HCT116 (cell line): ENCODE measurements at regions not wholly inside any gene's neighbourhood (a gene's known extent, or its start where the extent isn't known, plus 50 kb on each side); places are given as distances from the start of the nearest gene placed in this dataset.

Experiments used
- ATAC-seq: fragments of 200-7000 bp; cut with Tn5 transposase; 2 replicates; pipeline ENCODE4 v1.9.1; 2020; ENCODE audit warnings: mild to moderate bottlenecking, moderate library complexity
- BruUV-seq: library from RNA; stranded (reverse); fragments of 400-500 nt; replicated peaks from 2 replicates; lab custom pipeline; 2021; lab: Mats Ljungman, UMichigan
- CTCF ChIA-PET: fragments of 300-600 bp; sonication (Branson Sonifier 250); formaldehyde crosslinking; loops from one replicate; lab custom pipeline; 2021; ENCODE audit warnings: antibody characterized with exemption; lab: Charles Lee
- POLR2A ChIA-PET: fragments of 300-600, 350-600 bp; sonication (Branson Sonifier 250); formaldehyde crosslinking; loops from one replicate; lab custom pipeline; 2021; ENCODE audit warnings: antibody characterized with exemption; lab: Charles Lee
- RAD21 ChIA-PET, 2 experiments: fragments of 300-600 bp; sonication (Branson Sonifier 250); formaldehyde crosslinking; loops; one replicate each; lab custom pipeline; 2023; ENCODE audit warnings: low total read pairs in 2 of 2; ENCODE audit not compliant: uncharacterized antibody in 2 of 2, unreplicated experiment in 2 of 2, low non-redundant PET in 1 of 2; lab: Charles Lee
- DNase-seq: peaks from one replicate; pipeline ENCODE4 v3.0.0-alpha.2; 2010; ENCODE audit warnings: low read depth, low spot score
- H2AFZ ChIP-seq: fragments of 200-600 bp; shearing (Covaris generic), sonication (generic); 2 replicates; pipeline ENCODE4 v1.6.1; 2017; ENCODE audit warnings: low read depth, mixed run types, mixed read lengths, antibody characterized with exemption, low read length; ENCODE audit not compliant: poor library complexity, severe bottlenecking
- H3K27ac ChIP-seq: 2 replicates; pipeline ENCODE4 v1.5.1; 2012; ENCODE audit warnings: low read depth, low read length
- H3K27me3 ChIP-seq: fragments of 200-600 bp; sonication (generic); 2 replicates; pipeline ENCODE4 v1.6.1; 2016; ENCODE audit warnings: mixed run types, low read length, mixed read lengths; ENCODE audit not compliant: insufficient read depth
- H3K36me3 ChIP-seq, 2 experiments: fragments of 200-500 bp in 1 of 2; fragments of 200-600 bp in 1 of 2; sonication (Bioruptor generic) in 1 of 2; sonication (generic) in 1 of 2; 2 replicates each; pipeline versions ENCODE4 v1.5.1 to v1.6.1; 2014 to 2016; ENCODE audit warnings: low read length in 2 of 2, inconsistent platforms in 1 of 2, mixed read lengths in 1 of 2, mixed run types in 1 of 2; ENCODE audit not compliant: insufficient read depth in 2 of 2, control insufficient read depth in 1 of 2
- H3K4me1 ChIP-seq, 2 experiments: fragments of 200-600 bp in 1 of 2; sonication (generic) in 1 of 2; 2 replicates each; pipeline versions ENCODE4 v1.5.1 to v1.6.1; 2012 to 2017; ENCODE audit warnings: low read length in 2 of 2, inconsistent platforms in 1 of 2, mild to moderate bottlenecking in 1 of 2, mixed read lengths in 1 of 2, mixed run types in 1 of 2, moderate library complexity in 1 of 2; ENCODE audit not compliant: insufficient read depth in 2 of 2, control insufficient read depth in 1 of 2
- H3K4me2 ChIP-seq: fragments of 200-600 bp; sonication (generic); 2 replicates; pipeline ENCODE4 v1.6.1; 2017; ENCODE audit warnings: mixed run types, low read length, mixed read lengths
- H3K4me3 ChIP-seq, 2 experiments: fragments of 200-600 bp in 1 of 2; sonication (generic) in 1 of 2; replicated peaks in 1 of 2; 2 replicates each; pipeline ENCODE4 v1.5.1; 2011 to 2016; ENCODE audit warnings: low read length in 2 of 2, control low read depth in 1 of 2, low read depth in 1 of 2, mild to moderate bottlenecking in 1 of 2, mixed read lengths in 1 of 2, mixed run types in 1 of 2
- H3K79me2 ChIP-seq: fragments of 200-600 bp; sonication (generic); 2 replicates; pipeline ENCODE4 v1.6.1; 2017; ENCODE audit warnings: mild to moderate bottlenecking, mixed run types, low read length, moderate library complexity, mixed read lengths; ENCODE audit not compliant: insufficient read depth
- H3K9ac ChIP-seq: fragments of 200-600 bp; sonication (generic); 2 replicates; pipeline ENCODE4 v1.6.1; 2016; ENCODE audit warnings: low read length, mixed read lengths
- H3K9me2 ChIP-seq: fragments of 200-600 bp; sonication (generic), shearing (Covaris generic); 2 replicates; pipeline ENCODE4 v1.6.1; 2017; ENCODE audit warnings: mixed run types, mild to moderate bottlenecking, moderate library complexity; ENCODE audit not compliant: insufficient read depth
- H3K9me3 ChIP-seq, 2 experiments: fragments of 200-500 bp in 1 of 2; fragments of 200-600 bp in 1 of 2; sonication (Bioruptor generic) in 1 of 2; sonication (generic) in 1 of 2; 2 replicates each; pipeline ENCODE4 v1.6.1; 2014 to 2017; ENCODE audit warnings: low read length in 2 of 2, mixed read lengths in 2 of 2, inconsistent platforms in 1 of 2, low read depth in 1 of 2, mild to moderate bottlenecking in 1 of 2, mixed run types in 1 of 2, moderate library complexity in 1 of 2; ENCODE audit not compliant: control insufficient read depth in 1 of 2, insufficient read depth in 1 of 2
- H4K20me1 ChIP-seq: fragments of 200-600 bp; sonication (generic), shearing (Covaris generic); 2 replicates; pipeline ENCODE4 v1.6.1; 2017; ENCODE audit warnings: mixed run types, mild to moderate bottlenecking, moderate library complexity; ENCODE audit not compliant: insufficient read depth
- CBX3 ChIP-seq: IDR thresholded peaks from 2 replicates; pipeline ENCODE4 v1.6.1; 2012; ENCODE audit warnings: low read depth
- CEBPB ChIP-seq: IDR thresholded peaks from 2 replicates; pipeline ENCODE4 v1.6.1; 2012; ENCODE audit warnings: low read depth
- EGR1 ChIP-seq: IDR thresholded peaks from 2 replicates; pipeline ENCODE4 v1.6.1; 2012; ENCODE audit warnings: low read depth
- EZH2 ChIP-seq: fragments of 200-600 bp; sonication (generic); IDR thresholded peaks from 2 replicates; pipeline ENCODE4 v1.6.1; 2017; ENCODE audit warnings: antibody characterized with exemption, mixed run types
- EZH2phosphoT487 ChIP-seq: fragments of 200-600 bp; IDR thresholded peaks from 2 replicates; pipeline ENCODE4 v1.6.1; 2018; ENCODE audit warnings: antibody characterized with exemption, borderline replicate concordance
- FOSL1 ChIP-seq: IDR thresholded peaks from 2 replicates; pipeline ENCODE4 v1.6.1; 2012; ENCODE audit warnings: low read depth
- JUND ChIP-seq: IDR thresholded peaks from 2 replicates; pipeline ENCODE4 v1.6.1; 2012
- MAX ChIP-seq: IDR thresholded peaks from 2 replicates; pipeline ENCODE4 v1.6.1; 2012
- POLR2A ChIP-seq: IDR thresholded peaks from 2 replicates; pipeline ENCODE4 v1.7.0; 2011; ENCODE audit warnings: borderline replicate concordance; ENCODE audit not compliant: insufficient read depth, insufficient read length; ENCODE audit errors: extremely low read depth
- POLR2AphosphoS5 ChIP-seq: IDR thresholded peaks from 2 replicates; pipeline ENCODE4 v1.6.1; 2011; ENCODE audit warnings: mild to moderate bottlenecking, low read depth, low read length, moderate library complexity
- REST ChIP-seq: IDR thresholded peaks from 2 replicates; pipeline ENCODE4 v1.6.1; 2012; ENCODE audit warnings: low read depth
- SIN3A ChIP-seq: IDR thresholded peaks from 2 replicates; pipeline ENCODE4 v1.6.1; 2012; ENCODE audit warnings: low read depth
- SP1 ChIP-seq: IDR thresholded peaks from 2 replicates; pipeline ENCODE4 v1.6.1; 2012; ENCODE audit warnings: low read depth
- TCF7L2 ChIP-seq: IDR thresholded peaks from 2 replicates; pipeline ENCODE4 v1.7.0; 2011; ENCODE audit warnings: borderline replicate concordance, inconsistent platforms; ENCODE audit not compliant: insufficient read depth, insufficient read length; ENCODE audit errors: extremely low read depth
- ZNF274 ChIP-seq: fragments of 200-500 bp; sonication (Bioruptor generic); IDR thresholded peaks from 2 replicates; pipeline ENCODE4 v1.6.1; 2014; ENCODE audit warnings: mild to moderate bottlenecking, low read depth, low read length, inconsistent platforms
- intact Hi-C: fragments of 100-400 bp; cut with micrococcal nuclease; formaldehyde crosslinking; loops from 2 replicates; pipeline ENCODE4 v1.10.0; 2022
- TF ChIP-seq, protein P1 (sequence below), 3 experiments: fragments of 200-600 bp in 1 of 3; sonication (generic) in 1 of 3; IDR thresholded peaks in 2 of 3; conservative IDR thresholded peaks in 1 of 3; 2 replicates each; pipeline ENCODE4 v1.5.1; 2012 to 2017; ENCODE audit warnings: low read depth in 2 of 3, low read length in 2 of 3, antibody characterized with exemption in 1 of 3, borderline replicate concordance in 1 of 3, control low read depth in 1 of 3, mild to moderate bottlenecking in 1 of 3, mixed read lengths in 1 of 3, mixed run types in 1 of 3, moderate library complexity in 1 of 3; ENCODE audit not compliant: insufficient read depth in 1 of 3
- TF ChIP-seq, protein P2 (sequence below): IDR thresholded peaks from 2 replicates; pipeline ENCODE4 v1.6.1; 2011; ENCODE audit warnings: mild to moderate bottlenecking, low read length, moderate library complexity; ENCODE audit not compliant: insufficient replicate concordance; ENCODE audit errors: extremely low read depth
- TF ChIP-seq, protein P3 (sequence below): IDR thresholded peaks from 2 replicates; pipeline ENCODE4 v1.6.1; 2012

- no peak overlapping the region for H3K27ac ChIP-seq
- RAD21 ChIA-PET: no interaction called here
- no peak for ATAC-seq
- no peaks in the 10 kb centered on the region for H4K20me1 ChIP-seq
- no peak for DNase-seq
- no peaks in the 10 kb centered on the region for H3K36me3 ChIP-seq
- no peaks in the 10 kb centered on the region for H3K9me3 ChIP-seq
- no peak overlapping the region for H3K9ac ChIP-seq
- intact Hi-C loops: no loop called here
- no TSS peak for BruUV-seq
- H3K4me3 ChIP-seq: no peak overlapping the region
- no peaks in the 10 kb centered on the region for H3K79me2 ChIP-seq
- TF ChIP-seq EZH2: no peak
- TF ChIP-seq, protein P1, sequence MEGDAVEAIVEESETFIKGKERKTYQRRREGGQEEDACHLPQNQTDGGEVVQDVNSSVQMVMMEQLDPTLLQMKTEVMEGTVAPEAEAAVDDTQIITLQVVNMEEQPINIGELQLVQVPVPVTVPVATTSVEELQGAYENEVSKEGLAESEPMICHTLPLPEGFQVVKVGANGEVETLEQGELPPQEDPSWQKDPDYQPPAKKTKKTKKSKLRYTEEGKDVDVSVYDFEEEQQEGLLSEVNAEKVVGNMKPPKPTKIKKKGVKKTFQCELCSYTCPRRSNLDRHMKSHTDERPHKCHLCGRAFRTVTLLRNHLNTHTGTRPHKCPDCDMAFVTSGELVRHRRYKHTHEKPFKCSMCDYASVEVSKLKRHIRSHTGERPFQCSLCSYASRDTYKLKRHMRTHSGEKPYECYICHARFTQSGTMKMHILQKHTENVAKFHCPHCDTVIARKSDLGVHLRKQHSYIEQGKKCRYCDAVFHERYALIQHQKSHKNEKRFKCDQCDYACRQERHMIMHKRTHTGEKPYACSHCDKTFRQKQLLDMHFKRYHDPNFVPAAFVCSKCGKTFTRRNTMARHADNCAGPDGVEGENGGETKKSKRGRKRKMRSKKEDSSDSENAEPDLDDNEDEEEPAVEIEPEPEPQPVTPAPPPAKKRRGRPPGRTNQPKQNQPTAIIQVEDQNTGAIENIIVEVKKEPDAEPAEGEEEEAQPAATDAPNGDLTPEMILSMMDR (IDR thresholded peaks at IDR 0.05 in 2 of 3, conservative IDR thresholded peaks at IDR 0.05 in 1 of 3; ENCODE audit: borderline replicate concordance in 1 of 3, insufficient read depth in 1 of 3, low read depth in 2 of 3, low read length in 2 of 3): no peak
- TF ChIP-seq, protein P2, sequence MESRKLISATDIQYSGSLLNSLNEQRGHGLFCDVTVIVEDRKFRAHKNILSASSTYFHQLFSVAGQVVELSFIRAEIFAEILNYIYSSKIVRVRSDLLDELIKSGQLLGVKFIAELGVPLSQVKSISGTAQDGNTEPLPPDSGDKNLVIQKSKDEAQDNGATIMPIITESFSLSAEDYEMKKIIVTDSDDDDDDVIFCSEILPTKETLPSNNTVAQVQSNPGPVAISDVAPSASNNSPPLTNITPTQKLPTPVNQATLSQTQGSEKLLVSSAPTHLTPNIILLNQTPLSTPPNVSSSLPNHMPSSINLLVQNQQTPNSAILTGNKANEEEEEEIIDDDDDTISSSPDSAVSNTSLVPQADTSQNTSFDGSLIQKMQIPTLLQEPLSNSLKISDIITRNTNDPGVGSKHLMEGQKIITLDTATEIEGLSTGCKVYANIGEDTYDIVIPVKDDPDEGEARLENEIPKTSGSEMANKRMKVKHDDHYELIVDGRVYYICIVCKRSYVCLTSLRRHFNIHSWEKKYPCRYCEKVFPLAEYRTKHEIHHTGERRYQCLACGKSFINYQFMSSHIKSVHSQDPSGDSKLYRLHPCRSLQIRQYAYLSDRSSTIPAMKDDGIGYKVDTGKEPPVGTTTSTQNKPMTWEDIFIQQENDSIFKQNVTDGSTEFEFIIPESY: no peak
- TF ChIP-seq SP1: no peak
- TF ChIP-seq MAX: no peak
- no peak for TF ChIP-seq FOSL1
- TF ChIP-seq CEBPB: no peak
- TF ChIP-seq, protein P3, sequence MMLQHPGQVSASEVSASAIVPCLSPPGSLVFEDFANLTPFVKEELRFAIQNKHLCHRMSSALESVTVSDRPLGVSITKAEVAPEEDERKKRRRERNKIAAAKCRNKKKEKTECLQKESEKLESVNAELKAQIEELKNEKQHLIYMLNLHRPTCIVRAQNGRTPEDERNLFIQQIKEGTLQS: no peak
- no peak for TF ChIP-seq SIN3A
- TF ChIP-seq REST: no peak
- no peak for TF ChIP-seq CBX3
- no peak for TF ChIP-seq ZNF274
- TF ChIP-seq POLR2A: no peak
- TF ChIP-seq EGR1: no peak
- no peak for TF ChIP-seq TCF7L2
- no peak for TF ChIP-seq EZH2phosphoT487
- no peak for TF ChIP-seq JUND
- no peak for TF ChIP-seq POLR2AphosphoS5
- no peak overlapping the region for H2AFZ ChIP-seq
- H3K9me2 ChIP-seq: no peaks in the 10 kb centered on the region
- POLR2A ChIA-PET: no interaction called here
- no peaks in the 10 kb centered on the region for H3K27me3 ChIP-seq
- H3K4me2 ChIP-seq: no peak overlapping the region
- CTCF ChIA-PET: no interaction called here
- H3K4me1 ChIP-seq: no peaks in the 10 kb centered on the region
Observed at GRCh38 chr12:46065412-46066166, 75.2 kb upstream of the SCAF11 start.
